GM12891 (cell line): ENCODE measurements at regions not wholly inside any gene's neighbourhood (a gene's known extent, or its start where the extent isn't known, plus 50 kb on each side); places are given as distances from the start of the nearest gene placed in this dataset.

Experiments
- PAX5 ChIP-seq: IDR thresholded peaks from 2 replicates; pipeline ENCODE4 v1.6.1; 2011; ENCODE audit warnings: low read length, moderate library complexity, mild to moderate bottlenecking; ENCODE audit not compliant: insufficient read depth, severe bottlenecking
- POLR2A ChIP-seq: IDR thresholded peaks from 2 replicates; pipeline ENCODE4 v1.6.1; 2011; ENCODE audit warnings: low read depth, low read length, control low read depth
- POLR2AphosphoS5 ChIP-seq: IDR thresholded peaks from 2 replicates; pipeline ENCODE4 v1.6.1; 2011; ENCODE audit warnings: low read depth, low read length, control low read depth
- POU2F2 ChIP-seq: IDR thresholded peaks from 2 replicates; pipeline ENCODE4 v1.6.1; 2011; ENCODE audit warnings: low read depth, mild to moderate bottlenecking, control low read depth, low read length, moderate library complexity
- SPI1 ChIP-seq: IDR thresholded peaks from 2 replicates; pipeline ENCODE4 v1.6.1; 2011; ENCODE audit warnings: low read depth, low read length, control low read depth
- TAF1 ChIP-seq: IDR thresholded peaks from 2 replicates; pipeline ENCODE4 v1.6.1; 2011; ENCODE audit warnings: low read depth, low read length, control low read depth

GRCh38 chr5:92104126-92104525 lies 721.0 kb upstream of the ARRDC3 start:
- TF ChIP-seq POLR2AphosphoS5 (no peak), PAX5 (no peak), TAF1 (no peak), POLR2A (no peak), POU2F2 (no peak), SPI1 (no peak)
